SHP77 (cell line): ENCODE measurements at regions not wholly inside any gene's neighbourhood (a gene's known extent, or its start where the extent isn't known, plus 50 kb on each side); places are given as distances from the start of the nearest gene placed in this dataset.
A peak's percentile ranks its signal among the peaks of the same experiment; 100 is the strongest.

Source experiments
- DNase-seq, 2 experiments: peaks; one replicate each; lab custom pipeline; 2025; lab: John Stamatoyannopoulos, UW

DNA sequence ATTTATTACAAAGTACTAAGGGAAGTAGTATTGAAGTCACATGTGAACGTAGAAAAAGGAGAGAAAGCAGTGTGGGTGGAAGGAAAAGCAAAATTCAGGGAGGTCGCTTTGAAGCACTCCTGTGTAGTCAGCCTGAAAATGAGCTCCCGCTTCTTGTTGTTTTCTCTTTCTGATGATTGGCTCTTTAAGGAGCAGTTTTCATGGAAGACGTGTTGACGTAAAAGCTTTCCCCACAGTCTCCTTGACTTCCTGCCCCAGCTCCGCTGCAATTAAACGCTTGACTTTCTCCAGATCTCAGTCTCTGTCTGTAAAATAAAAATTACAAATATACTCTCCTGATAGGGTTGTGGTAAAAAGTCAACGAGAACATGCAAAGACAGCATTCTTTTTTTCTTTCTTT is 661.5 kb upstream of the ZP4 start:
- no peak for DNase-seq

DNA sequence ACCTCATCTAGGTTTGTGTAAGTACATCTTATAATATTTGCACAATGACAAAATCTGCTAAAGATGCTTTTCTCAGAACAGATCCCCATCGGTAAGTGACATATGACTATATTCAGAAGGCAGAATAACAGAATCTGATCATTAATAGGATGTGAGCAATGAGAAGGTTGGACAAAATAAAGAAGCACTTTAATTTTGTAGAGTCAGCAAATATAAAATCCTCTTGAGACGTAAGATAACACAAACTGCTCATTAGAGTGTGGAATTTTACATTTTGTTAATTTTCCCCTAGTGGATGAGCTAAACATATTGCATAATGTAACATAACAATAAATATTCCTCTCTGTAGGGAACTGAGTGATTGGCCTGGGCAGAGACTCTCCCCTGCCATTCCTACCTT is 658.4 kb upstream of the ZP4 start:
- no peak for DNase-seq

DNA sequence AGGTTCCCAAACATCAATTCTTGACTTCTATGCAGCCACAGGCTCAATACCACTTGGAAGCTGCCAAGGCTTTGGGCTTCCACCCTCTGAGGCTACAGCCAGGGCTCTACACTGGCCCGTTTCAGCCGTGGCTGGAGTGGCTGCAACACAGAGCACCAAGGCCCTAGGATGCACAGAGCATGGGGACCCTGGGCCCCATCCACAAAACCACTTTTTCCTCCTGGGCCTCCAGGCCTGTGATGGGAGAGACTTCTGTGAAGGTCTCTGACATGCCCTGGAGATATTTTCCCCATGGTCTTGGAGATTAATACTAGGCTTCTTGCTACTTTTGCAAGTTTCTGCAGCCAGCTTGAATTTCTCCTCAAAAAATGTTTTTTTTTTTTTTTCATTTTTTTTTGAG is 655.4 kb upstream of the ZP4 start:
- DNase-seq, result no peak

DNA sequence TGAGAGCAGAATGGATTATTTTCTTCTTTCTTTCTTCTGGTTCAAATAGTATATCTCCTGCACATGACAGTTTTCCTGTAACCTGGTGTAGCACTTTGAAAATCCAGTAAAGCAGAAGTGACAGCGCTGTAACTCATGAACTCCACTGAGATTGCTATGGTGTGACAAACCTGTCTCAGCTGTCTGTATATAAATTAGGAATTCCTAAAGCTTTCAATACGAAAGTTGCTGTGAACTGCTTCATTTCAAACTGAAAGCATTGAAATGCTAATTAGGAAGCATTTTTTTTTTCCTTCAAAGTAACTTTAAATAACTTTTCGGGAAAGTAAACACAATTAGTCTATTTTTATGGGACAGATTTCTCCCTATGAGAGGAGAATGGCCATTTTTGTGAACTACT is 646.9 kb upstream of the ZP4 start:
- DNase-seq, result no peak

DNA sequence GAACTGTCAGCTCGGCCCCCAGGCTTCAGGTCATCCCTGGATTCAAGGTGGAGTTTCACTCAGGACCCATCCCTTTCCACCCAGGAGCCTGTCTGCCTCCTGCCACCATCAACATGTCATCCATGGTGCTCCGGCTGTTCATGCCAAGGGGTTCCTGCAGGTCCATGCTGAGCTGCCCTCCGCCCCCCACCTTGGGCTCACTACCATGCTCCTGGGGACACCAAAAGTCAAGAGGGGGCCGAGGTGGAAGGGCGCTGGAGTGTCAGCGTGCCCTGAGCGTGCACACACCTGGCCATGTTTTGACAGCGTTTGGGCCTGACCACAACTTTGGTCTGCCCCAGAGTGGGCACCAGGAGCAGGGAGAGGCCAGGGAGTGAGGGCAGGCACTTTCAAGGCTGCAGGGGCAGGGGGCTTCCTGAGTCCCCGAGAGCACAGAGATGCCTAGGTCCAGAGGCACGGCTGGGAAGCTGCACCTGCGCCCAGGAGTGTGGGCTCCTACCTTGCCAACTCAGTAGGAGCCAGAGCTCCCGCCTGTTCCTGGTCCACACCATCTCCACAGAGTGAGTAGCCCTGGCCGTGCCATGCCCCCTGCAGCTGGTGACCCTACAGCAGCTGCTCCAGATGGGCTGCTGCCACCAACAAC is 639.6 kb upstream of the ZP4 start:
- no peak for DNase-seq

DNA sequence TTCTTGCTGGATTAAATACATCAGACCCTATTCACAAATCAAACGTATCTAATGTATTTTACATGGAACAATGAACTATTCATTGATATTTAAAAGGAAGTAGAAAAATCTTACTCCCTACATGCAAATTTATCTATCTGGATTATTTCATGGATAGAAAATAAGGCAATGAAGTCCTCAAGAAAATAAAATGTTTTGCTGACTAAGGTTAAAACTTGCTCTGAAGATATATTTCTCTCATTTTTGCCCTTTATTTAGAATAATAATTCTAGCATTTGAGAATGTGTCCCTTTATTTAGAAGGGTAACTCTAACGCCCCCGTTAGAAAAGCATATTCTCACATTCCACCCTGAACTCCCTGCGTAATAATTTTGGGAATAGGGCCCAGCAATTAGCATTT is 627.0 kb upstream of the ZP4 start:
- no peak for DNase-seq

DNA sequence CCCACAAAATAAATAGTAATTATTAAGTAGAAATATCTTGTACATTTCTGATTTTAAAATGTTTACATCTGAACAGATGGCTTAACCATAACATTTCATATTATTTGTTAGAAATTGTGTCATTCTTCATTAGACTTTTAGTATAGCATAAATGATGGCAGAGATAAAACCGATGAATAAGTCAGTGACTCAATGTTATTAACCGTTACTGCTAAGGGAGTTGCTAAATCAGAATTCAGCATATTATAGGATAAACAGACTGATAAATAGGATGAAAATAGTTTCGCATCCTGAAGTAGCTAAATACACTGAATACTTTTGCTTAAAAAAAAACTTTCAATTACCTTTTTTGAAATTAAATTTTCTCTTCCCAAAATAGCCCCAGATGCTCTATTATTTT is 610.6 kb upstream of the ZP4 start:
- no peak for DNase-seq

DNA sequence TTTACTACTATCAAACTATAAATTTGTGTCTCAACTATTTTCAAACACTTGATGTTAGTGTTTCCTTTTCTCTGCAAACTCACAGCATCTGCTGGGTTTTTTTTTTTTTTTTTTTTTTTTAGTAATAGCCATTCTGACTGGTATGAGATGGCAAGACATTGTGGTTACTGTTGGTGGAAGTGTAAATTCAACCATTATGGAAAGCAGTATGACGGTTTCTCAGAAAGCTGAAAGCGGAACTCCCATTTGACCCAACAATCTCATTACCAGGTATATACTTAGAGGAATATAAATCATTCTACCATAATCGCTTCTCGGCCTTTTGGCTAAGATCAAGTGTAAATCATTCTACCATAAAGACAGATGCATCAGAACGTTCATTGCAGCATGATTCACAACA is 608.3 kb upstream of the ZP4 start:
- DNase-seq, result no peak

DNA sequence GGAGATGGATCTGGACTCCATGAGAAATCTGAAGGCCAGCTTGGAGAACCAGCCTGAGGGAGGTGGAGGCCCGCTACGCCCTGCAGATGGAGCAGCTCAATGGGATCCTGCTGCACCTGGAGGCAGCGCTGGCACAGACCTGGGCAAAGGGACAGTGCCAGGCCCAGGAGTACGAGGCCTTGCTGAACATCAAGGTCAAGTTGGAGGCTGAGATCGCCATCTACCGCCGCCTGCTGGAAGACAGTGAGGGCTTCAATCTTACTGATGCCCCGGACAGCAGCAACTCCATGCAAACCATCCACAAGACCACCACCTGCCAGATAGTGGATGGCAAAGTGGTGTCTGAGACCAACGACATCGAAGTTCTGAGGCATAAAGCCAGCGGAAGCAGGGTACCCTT is 601.5 kb upstream of the ZP4 start:
- DNase-seq, result no peak

DNA sequence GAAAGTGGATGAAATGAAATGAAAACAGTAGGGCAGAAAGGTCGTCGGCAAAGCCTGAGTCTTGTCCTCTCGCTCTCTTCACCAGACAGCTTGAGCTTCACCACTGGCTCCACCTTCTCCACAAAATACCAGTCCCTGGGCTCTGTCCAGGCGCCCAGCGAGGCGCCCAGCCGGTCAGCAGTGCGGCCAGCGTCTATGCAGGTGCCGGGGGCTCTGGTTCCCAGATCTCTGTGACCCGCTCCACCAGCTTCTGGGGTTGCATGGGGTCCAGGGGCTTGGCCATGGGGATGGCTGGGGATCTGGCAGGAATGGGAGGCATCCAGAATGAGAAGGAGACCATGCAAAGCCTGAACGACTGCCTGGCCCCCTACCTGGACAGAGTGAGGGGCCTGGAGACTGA is 600.5 kb upstream of the ZP4 start:
- no peak for DNase-seq

DNA sequence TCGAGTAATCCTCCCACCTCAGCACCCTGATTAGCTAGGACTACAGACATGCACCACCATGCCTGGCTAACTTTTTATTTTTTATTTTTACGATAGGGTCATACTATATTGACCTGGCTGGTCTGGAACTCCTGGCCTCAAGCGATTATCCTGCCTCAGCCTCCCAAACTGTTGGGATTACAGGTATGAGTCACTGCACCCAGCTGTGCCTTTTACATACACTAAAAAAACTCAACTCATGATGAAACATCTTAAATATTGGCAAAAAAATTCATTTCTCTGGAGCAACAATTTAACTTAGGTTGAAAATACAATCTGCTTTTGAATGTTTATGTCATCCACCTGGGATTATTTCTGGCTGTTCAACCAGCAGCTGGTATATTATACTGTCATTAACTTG is 598.3 kb upstream of the ZP4 start:
- DNase-seq, result no peak

DNA sequence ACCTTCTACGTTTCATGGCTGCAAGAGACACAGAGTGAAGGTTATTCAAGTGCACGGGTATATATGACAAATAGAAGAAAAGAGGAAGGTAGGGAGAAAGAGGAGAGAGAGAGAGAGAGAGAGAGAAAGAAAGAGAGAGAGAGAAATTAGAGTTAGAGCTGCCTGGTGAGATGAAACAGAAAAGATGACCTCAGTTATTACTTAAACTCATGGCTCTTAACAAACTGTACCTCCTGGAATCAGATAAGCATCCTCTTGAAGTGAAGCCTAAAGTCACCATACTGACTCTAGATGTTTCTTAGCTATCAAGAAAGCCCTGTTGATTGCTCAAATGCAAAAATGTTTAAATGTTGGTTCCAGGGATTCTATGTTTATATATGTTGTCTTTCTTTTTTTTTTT is 597.7 kb upstream of the ZP4 start:
- DNase-seq, result no peak

DNA sequence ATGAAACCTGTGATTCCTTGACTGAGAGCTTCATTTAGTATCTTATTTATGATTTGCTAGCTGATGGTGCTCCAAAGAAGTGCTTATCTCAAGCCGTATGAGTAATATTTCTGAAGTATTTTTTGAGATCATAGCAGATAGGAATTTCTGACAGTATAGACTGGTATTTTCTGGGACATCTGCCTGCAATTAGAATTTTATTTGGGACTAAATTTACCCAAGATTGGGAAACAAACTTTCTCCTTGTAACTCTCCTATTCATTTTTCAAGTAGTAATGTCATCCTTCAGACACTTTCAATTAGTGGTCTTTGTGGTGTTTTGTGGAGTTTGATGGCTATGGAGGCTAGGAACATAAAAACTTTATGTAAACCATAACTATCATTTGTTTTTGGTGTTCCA is 597.2 kb upstream of the ZP4 start:
- DNase-seq, result no peak

DNA sequence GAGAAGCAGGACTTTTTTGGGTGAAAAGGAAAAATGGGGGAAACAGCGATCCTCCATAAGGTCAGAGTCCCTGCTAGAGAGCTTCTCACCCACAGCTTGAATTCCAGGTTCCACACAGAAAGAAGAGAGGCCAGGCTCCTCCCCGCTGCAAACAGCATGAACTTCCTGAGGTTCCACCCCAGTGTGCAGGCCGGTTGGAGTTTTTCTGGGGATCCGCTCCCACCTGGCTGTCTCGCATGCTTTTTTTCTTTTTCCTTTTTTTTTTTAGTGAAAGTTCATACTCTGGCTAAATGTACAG is 595.1 kb upstream of the ZP4 start:
- peak; percentile 8 to 42 for DNase-seq

DNA sequence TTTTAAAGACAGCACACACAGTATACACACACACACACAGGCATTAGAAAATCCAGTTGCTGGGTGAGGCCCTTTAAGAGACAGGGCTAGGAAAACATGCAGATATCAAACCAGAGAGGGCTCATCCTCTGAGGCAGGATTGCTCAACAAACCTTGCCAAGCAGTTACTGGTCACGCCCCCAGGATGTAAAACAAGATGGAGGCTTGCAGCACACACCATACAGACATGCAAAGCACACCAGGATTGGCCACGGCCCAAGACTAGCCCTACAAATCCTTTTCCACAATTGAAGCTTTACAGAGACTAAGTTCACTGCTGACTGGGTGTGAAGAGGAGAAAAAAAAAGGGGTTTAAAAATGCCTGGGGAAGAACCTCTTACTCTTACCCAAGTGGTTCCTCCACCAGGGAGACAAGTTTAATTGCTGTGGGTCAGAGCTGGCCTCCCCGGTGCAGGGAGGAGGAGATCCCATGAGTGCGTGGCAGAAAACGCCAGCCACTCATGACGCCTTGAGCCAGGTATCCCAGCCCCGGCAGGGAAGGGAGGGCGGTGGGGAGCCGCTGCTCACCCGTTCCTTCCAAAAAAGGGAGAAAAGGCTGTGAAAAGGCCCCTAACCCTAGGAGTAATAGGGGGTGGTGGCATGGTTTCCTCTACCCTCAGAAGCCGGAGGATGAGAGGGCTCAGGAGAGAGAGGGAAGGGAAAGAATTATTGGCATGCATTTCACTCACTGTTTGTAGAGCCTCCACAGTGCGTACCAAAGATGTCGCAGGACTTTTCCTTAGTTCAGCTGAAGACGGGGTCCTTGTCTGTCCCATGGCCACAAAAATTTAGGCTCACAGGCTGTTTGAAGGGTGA is 594.6 kb upstream of the ZP4 start:
- DNase-seq, result peak; percentile 71 to 88

DNA sequence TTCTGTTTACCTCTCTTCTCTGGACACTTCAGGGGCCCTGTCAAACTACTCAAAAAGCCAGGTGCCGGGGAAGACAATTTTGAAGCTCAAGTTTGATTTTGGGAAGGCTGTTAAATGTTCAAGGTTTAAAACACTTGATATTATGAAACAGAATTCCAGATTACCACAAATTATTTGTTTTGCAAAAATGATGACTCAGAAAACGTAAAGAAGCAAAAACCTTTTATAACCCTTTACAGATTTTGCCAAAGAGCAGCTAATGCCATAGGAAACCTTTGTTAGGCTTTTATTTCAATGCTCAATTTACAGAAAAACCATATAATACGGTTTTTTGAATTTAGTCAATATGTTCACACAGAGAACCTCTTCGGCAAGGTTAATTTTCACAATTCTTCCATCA is 593.4 kb upstream of the ZP4 start:
- DNase-seq, result no peak

DNA sequence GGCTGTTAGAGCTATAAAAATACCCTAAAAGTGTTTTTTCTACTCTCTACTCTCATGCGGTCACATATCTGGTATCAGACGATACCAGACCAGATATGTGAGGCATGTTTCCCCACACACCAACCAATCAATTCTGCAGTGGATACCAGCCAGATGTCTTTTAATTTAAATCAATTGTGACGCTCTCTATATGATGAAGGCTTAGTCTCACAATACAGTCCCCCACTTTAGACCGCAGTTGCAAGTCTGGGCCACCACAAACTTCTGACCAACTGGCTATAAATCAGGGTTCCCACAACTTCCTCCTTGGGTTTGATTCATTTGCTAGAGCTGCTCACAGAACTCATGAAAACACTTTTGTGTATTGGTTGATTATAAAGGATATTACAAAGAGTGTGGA is 586.1 kb upstream of the ZP4 start:
- no peak for DNase-seq

DNA sequence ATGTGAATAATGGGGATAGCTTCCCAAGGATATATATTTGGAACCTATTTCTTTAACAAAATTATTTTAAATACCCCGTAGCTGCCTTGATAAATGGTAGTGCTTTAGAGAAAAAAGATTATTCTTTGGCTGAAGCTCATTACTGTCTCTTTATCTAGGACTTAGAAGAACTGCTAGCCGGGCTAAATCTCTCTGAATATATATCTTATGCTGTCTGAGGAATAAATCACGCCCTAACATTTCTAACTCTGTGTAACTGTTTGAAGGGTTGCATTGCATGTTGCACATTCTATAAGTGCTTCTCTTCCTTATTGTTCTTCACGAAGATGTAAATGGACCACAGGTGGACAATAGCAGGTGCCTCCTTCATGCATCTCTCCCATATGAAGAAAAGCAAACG is 585.0 kb upstream of the ZP4 start:
- DNase-seq, result no peak

DNA sequence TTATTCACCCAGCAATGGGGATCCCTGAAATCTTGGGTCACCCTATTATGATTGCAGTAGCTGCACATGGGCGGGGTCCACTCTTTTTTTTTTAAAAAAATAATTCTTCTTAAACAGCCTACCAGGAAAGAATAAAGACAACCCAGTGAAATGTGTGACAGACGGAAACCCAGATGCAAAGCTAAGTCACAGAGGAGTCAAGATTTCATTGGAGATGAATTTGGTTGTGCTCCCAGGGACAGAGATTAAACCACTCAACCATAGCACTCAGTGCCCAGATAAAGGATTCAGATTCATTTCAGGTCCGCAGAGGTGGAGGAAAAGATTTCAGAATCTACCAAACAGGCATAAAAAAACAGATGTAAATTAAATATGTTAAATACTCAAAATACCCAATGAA is 583.5 kb upstream of the ZP4 start:
- no peak for DNase-seq

DNA sequence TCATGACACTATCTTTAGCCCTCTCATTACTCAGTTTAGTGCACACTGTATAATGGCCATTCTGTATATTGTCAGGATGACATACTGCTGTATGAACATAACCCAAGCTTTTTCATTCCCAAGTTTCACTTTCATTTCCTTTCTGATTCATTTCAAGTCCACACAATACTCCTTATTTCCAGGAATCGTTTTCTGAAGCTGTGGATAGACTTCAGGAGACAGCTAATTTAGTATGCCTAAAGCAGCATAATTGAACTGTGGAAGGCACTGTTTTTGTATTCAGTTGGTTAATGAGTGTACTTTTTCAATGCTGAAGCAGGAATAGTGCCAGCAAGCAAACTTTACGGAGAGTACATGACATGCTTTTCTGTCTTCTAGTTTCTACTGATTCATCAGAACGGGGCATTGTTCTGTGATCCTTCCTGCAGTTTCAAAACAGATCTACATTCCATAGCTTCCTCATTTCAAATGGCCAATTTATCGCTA is 578.5 kb upstream of the ZP4 start:
- no peak for DNase-seq

DNA sequence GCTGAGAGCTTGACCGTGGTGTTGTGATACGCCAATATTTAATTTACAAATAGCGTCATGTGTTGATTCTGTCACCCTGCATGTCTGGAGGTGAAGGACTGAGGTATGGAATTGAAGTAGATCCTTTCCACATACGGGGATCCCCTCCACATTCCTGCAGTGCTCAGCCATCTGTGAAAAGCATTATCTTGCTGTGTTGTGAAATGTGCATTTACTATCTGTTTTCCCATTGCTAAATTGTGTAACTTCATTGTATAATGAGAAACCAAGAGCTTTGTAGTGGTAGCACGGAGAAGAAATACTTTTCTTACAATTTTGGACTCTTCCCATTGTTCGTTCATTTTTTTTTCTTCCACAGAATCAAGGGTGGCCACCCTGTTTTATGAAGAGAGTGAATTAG is 577.3 kb upstream of the ZP4 start:
- DNase-seq, result no peak

DNA sequence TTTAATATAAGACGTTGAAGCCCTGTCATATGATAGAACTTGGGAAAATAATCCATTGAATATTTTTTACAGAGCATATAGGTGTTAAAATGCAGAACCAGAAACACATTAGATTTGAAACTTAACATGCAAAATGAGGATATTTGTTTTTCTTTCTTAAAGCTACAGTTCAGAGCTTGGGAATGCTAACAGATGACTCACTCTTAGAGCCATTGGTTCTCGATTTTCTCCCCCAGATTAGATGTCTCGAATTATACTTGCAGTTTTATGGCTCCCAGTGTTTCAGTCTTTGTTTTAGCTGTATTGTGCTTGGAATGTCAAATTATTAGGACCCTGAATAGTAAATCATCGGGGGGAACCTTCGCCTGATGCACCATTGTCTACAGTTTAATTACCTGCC is 575.7 kb upstream of the ZP4 start:
- DNase-seq, result no peak

DNA sequence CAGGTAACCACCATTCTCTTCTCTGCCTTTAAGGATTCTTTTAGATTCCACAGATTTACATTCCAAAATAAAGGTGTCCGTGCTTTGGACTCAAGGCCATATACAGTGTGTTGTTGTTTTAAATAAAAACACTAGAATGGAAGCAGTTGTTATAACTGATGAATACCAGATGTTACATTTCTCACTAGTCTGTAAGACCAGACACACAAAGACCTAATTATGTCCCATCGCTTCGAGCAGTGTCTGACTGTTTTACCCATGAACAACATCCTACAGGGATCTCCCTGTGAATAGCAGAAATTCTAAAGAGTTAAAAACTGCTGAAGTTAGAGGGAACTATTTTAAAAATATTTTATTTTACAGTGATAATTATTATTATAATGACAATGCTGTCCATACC is 574.7 kb upstream of the ZP4 start:
- no peak for DNase-seq

DNA sequence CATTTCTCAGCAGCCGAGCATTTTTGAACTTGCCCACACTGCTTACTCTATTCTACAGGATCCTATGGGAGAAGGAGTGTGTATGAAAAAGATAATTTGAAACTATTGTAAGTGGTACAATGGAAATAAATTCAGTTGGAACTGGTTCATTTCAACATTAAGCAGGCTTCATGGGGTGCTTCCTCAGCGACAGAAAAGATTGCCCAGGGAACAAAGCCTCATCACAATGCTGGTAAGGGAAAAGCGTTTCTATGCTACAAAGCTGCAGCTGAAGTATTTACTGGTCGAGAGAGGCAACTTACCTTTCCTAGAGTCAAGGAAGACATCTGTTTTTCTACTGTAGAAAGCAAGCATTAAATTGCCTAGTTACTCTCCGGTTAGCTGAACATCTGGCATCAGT is 568.2 kb upstream of the ZP4 start:
- no peak for DNase-seq
